ENCODE measurements at regions not wholly inside any gene's neighbourhood (a gene's known extent, or its start where the extent isn't known, plus 50 kb on each side); places are given as distances from the start of the nearest gene placed in this dataset.
"Not testable (repeated sequence)": the region's sequence is repeated elsewhere in the genome, so short reads cannot be mapped to it uniquely, and the experiment has no call there.

- not testable (repeated sequence) for DNase-seq
Observed at GRCh38 chr2:114018464-114018863, 128.6 kb downstream of the ACTR3 start.

- no peak for DNase-seq
Observed at GRCh38 chr2:114020668-114021067, 130.8 kb downstream of the ACTR3 start.

- no peak for DNase-seq
Observed at GRCh38 chr2:114022360-114023085, 132.6 kb downstream of the ACTR3 start.

DNA sequence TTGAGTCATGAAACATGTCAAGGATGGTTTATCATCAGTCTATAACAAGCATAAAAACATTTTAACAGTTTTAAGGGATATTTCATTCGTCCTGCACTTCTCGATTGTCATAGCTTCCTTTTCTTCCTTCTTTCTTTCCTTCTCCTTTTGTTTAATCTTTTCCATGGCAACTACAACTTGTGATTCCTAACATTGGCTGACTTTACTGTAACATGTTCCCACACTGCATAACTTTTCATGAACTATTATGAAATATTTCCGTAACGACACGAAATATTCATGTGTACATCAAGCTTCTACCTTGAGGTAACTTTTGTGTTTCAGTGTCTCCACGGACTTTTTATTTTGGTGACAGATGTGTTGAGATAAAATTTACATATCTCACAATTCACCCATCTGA lies 134.4 kb downstream of the ACTR3 start:
- no peak for DNase-seq

- no peak for DNase-seq
Observed at GRCh38 chr2:114025030-114025429, 135.1 kb downstream of the ACTR3 start.

- DNase-seq: no peak
Observed at GRCh38 chr2:114027437-114027836, 137.5 kb downstream of the ACTR3 start.

- no peak for DNase-seq
Observed at GRCh38 chr2:114031605-114032505, 142.0 kb downstream of the ACTR3 start.

DNA sequence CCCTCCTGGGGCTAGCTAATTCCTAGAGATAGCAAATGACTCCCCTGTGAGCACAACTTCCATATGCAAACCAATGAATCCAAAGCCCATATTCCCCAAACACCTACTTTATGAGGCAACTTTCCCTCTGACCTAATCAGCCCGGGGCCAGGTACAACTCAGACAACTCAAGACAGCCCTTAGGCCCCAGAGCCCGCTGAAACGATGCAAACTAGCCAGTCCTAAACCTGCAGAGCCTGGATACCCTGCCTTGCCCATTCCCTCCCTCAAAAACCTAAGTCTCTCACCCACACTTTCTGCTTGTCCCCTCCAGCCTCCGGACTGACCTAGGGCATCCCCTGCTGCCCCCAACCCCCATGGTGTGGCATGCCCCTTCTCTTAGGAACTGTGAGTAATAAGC lies 142.8 kb downstream of the ACTR3 start:
- DNase-seq: no peak

GRCh38 chr2:114034742-114035141 lies 144.9 kb downstream of the ACTR3 start:
- no peak for DNase-seq

DNA sequence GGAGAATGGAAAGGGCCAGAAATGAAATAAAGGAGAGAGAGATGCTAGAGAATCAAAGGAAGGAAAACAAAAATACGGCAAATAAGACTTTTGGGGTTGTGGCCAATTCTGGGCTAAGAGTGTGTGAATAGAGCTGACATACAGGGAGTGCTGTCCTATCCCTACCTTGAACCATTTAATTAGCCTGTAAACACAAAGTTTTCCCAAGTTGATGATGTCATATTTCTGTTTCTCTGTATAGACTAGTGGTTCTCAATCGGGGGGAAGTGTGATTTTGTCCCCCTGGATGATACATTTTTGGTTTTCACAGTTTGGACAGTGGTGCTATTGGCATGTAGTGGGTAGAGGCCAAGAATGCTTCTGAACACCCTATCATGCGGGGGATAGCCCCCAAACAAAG lies 148.8 kb downstream of the ACTR3 start:
- DNase-seq: no peak

DNA sequence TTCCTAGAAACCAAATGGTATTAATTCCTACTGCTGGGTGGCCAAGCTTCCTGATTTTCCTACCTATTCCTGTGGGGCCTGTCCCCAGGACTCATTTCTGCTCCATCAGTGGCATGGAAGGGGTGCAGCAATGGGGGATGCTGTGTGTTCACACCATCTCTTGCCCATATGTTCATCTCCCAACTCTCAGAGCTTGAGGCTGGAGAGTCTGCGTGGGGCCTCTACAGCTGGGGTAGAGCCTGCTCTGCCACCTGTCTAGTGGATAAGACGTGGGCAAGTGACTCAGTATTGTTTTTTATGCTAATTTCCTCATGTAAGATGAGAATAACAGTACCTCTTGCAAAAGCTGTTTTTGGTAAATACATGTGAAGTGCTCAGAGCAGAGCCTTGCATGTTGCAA lies 149.8 kb downstream of the ACTR3 start:
- no peak for DNase-seq

DNA sequence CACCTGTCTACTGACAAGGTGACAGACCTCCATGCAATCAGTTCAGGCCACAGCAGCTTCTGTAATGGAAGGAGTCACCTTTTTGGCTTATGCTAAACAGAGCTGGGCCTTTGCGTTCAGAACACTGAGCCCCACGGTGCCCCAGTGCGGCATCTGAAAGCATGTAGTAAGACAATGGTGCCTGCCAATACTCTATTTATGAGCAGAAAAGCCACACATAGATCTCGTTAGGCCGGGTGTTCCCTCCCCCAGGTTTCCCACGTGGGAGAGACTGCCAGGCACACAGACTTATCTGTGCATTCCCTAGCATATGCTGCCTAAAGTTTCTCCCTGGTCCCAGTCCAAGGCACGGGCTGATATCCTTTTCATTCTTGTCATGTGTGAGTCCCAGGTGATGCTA lies 150.9 kb downstream of the ACTR3 start:
- no peak for DNase-seq

- DNase-seq: no peak
Observed at GRCh38 chr2:114044985-114045384, 155.1 kb downstream of the ACTR3 start.

- DNase-seq: no peak
Observed at GRCh38 chr2:114046373-114046772, 156.5 kb downstream of the ACTR3 start.

DNA sequence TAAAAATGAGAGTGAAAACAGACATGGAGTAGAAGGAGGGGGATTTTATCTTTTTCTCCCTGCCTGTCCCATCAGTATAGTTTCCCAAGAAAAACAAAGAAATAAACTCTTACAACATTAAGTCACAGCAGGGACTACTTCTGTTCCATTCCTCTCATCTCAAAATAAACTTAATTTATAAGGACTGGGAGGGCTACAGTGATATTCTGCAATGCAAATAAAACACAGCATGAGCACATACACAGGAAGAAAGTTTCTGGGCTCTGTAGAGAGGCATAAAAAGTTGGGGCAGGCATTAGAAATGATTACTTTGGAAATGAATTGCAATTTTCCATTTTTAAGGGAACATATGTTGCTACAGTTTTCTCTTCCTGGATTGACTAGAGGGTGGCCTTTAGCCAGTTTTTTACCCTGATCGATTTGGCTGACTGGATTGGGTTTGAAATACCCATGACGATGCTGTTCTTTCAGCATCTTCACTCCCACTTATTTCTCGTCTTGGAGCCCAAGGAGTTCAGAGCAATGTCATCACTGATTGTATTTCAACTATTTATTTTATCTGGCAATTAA lies 157.1 kb downstream of the ACTR3 start:
- DNase-seq: no peak

- no peak for DNase-seq
Observed at GRCh38 chr2:114049280-114049679, 159.4 kb downstream of the ACTR3 start.

DNA sequence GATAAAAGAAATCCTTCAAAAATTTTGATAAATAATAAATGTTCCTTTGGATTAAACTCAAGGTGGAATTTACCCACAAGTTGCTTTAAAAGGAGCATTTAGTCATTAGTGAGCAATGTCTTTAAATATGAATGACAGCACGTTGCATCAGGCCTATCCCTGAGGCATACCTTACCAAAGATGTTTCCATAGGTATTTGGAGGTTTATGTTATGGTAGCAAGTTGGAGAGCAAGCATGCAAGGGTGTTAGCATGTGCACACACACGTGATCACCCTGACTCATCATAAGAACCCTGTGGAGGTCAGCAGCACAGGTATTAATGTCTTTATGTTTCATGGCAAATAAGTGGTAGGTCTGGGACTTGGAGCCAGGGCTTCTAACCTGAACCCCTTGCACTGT lies 159.9 kb downstream of the ACTR3 start:
- no peak for DNase-seq

DNA sequence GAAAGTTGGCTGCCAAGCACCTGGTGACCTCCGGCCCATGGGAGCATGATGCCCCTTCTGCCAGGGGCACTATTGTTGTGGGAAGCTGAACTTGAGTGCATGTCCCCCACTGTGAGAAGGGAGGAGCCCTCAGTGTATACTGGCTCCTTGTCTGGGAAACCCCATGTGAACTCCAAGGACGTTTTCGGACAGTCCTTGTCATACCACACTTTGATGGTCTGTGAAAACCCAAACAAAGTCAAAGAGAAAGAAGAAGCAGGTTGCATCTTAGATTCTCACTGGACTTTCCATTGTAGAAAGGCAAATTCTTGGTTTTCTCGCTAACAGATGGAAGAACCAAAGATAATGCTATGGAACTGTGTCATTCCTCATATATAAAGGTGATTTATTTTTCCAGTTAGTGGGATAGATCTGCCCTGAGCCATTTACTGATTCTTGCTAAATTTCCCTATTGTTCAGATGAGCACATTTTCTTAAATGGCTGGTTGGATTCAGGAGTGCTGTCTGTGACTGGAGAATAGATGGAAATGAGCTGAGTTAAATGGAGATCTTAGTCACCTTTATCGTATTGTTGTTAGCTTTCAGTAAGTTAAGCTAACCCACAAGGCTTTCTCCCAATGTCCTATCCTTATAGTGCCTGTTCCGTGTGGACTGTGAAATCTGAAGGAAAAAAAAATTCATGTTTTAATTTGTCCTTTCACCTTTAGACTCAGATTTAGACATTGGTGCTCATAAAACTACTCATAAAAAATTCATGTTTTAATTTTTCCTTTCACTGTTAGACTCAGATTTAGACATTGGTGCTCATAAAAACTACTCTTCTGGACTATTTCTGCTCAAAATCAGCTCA lies 166.6 kb downstream of the ACTR3 start:
- DNase-seq: no peak

DNA sequence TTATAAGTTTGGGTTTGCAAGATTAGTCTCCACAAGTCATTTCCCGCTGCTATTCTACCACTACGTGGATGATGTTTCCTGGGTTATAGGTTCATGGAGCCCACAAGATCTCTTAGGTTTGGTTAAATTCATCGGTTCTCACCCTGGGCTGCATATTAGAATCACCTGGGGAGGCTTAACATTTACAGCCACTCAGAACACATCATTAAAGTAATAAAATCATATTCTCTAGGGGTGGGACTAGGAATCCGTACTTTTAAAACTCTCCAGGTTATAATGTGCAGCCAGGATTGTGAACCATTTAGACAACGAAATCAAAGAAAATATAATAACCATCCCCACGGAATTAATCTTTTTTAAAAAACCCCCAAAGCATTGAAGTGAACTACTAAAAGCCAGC lies 167.7 kb downstream of the ACTR3 start:
- DNase-seq: no peak

GRCh38 chr2:114061566-114062098 lies 171.7 kb downstream of the ACTR3 start:
- no peak for DNase-seq

GRCh38 chr2:114063346-114063745 lies 173.5 kb downstream of the ACTR3 start:
- no peak for DNase-seq

- DNase-seq: no peak
Observed at GRCh38 chr2:114065731-114066130, 175.8 kb downstream of the ACTR3 start.
